ENCODE measurements at regions not wholly inside any gene's neighbourhood (a gene's known extent, or its start where the extent isn't known, plus 50 kb on each side); places are given as distances from the start of the nearest gene placed in this dataset.
"Not testable (repeated sequence)": the region's sequence is repeated elsewhere in the genome, so short reads cannot be mapped to it uniquely, and the experiment has no call there.

DNA sequence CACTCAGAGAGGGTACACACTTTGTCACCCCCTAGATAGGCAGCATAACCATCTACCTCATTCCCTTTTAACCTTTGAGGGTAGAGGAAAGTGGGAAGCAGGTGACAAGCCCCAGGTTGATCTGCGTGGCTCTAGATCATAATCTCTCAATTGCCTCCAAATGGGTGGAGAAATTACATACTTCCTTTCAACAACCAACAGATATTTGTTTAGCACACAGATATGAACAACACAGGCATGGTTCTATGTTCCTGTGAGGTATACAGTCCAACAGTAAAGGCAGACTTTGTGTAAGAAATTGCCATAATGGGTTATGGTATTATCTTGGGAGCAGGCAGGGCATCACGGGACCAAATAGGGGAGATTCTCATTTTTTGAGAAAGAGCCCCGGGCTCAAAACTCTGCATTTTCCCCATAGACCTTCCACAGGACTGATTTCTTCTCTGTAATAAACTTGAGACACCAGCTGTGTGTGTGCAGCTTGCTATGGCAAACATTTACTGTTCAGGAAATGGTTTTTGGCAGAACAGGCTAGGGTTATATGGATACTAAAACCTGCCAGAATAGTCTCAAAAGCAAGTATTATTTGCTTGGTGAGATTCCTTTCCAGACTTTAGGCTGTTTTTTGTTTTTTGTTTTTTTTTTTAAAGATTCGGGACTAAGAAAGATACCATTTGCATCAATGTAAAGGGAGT, 126.2 kb downstream of the CD164 start:
- Histone ChIP-seq H3K36me3 (no peaks in the 10 kb centered on the region), H3K27me3 (no peaks in the 10 kb centered on the region), H3K4me1 (ENCODE audit: low read depth) (no peaks in the 10 kb centered on the region), H3K27ac (no peak overlapping the region), H3K4me3 (no peak overlapping the region), H3K9me3 (ENCODE audit: low read depth) (no peaks in the 10 kb centered on the region)
- peak in 1 of 2 donors; percentile 25 for DNase-seq (ENCODE audit: low read depth in 1 of 2, low spot score in 1 of 2)
- TF ChIP-seq, protein P1, sequence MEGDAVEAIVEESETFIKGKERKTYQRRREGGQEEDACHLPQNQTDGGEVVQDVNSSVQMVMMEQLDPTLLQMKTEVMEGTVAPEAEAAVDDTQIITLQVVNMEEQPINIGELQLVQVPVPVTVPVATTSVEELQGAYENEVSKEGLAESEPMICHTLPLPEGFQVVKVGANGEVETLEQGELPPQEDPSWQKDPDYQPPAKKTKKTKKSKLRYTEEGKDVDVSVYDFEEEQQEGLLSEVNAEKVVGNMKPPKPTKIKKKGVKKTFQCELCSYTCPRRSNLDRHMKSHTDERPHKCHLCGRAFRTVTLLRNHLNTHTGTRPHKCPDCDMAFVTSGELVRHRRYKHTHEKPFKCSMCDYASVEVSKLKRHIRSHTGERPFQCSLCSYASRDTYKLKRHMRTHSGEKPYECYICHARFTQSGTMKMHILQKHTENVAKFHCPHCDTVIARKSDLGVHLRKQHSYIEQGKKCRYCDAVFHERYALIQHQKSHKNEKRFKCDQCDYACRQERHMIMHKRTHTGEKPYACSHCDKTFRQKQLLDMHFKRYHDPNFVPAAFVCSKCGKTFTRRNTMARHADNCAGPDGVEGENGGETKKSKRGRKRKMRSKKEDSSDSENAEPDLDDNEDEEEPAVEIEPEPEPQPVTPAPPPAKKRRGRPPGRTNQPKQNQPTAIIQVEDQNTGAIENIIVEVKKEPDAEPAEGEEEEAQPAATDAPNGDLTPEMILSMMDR (IDR thresholded peaks at IDR 0.05; ENCODE audit: low read depth, low read length): no peak

DNA sequence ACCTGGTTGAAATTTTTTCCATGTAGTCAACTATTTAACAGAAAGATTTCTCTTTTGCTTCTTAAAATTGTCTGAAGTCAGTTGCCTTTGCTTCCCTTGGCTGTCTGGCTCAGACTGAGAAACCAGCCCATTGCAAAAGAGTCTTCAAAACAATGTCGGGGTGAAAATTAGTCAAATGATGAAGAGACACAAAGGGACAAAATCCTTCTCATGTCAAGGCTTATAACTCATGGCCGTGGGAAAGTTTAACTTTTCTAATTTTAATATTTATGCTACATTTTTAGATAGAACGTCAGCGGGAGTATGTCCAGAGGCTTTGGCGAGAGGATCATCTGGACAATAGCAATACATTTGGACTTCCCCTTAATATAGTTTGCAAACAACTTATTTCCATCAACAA, 127.2 kb downstream of the CD164 start:
- H3K27ac ChIP-seq: no peak overlapping the region
- H3K27me3 ChIP-seq: no peaks in the 10 kb centered on the region
- no peaks in the 10 kb centered on the region for H3K36me3 ChIP-seq
- no peaks in the 10 kb centered on the region for H3K9me3 ChIP-seq (ENCODE audit: low read depth)
- no peak overlapping the region for H3K4me3 ChIP-seq
- H3K4me1 ChIP-seq (ENCODE audit: low read depth): no peaks in the 10 kb centered on the region
- TF ChIP-seq, protein P1 (IDR thresholded peaks at IDR 0.05; ENCODE audit: low read depth, low read length): no peak
- DNase-seq (ENCODE audit: low read depth in 1 of 2, low spot score in 1 of 2): no peak

DNA sequence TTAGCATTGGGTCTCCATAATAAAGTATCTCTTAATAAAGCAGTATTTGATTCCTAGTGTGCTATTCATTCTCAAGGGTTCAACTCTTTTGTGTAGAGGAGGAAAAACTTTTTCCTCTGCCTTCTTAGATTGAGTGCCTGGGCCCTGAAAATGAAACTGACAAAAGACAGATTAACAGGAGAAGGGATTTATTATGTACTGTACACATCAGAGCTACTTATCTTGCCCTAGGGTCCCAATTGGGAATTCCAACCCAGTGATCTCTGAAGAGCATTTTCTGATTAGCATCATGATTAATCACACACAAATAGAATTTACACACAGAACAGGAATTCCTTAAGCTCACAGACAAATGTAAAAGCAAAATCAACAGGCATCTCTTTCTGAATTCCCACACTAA, 128.9 kb downstream of the CD164 start:
- no peaks in the 10 kb centered on the region for H3K4me1 ChIP-seq (ENCODE audit: low read depth)
- H3K27ac ChIP-seq: no peak overlapping the region
- no peaks in the 10 kb centered on the region for H3K27me3 ChIP-seq
- TF ChIP-seq, protein P1 (IDR thresholded peaks at IDR 0.05; ENCODE audit: low read depth, low read length): no peak
- no peaks in the 10 kb centered on the region for H3K9me3 ChIP-seq (ENCODE audit: low read depth)
- DNase-seq (ENCODE audit: low read depth in 1 of 2, low spot score in 1 of 2): no peak
- H3K36me3 ChIP-seq: no peaks in the 10 kb centered on the region
- no peak overlapping the region for H3K4me3 ChIP-seq

DNA sequence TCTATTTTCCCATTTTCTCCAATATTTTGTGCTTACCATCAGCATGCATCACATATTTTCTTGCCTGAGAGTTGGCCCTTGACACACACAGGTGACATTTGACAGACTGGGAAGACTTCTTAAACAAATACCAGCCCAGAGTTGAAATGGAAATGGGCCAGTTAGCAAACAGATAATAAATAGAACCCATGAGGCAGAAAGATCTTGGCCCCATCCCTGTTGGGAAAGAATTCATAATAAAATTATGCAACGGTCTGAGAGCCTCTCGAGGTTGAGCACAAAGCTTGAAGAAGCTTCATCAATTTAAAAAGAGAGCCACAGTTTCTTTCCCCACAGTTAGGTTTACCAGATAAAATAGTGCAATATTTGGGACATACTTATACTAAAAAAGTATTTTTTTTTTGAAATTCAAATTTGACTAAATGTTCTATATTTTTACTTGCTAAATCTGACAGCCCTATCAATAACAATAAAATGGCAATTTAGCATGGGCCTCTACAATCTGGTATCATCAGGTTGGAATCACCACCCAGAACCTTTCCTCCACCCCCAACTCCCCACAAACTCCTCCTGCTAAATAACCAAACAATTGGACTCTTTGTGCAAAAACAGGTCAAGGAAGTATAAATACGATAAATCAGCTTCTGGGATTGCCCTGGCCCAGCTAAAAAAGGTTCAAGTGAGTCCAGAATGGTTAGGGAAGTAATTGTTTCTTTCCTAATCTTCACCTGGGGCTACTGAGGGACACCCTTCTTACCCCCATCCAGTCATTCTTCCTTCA, 129.8 kb downstream of the CD164 start:
- H3K36me3 ChIP-seq: no peaks in the 10 kb centered on the region
- no peak overlapping the region for H3K4me3 ChIP-seq
- TF ChIP-seq, protein P1 (IDR thresholded peaks at IDR 0.05; ENCODE audit: low read depth, low read length): no peak
- no peaks in the 10 kb centered on the region for H3K9me3 ChIP-seq (ENCODE audit: low read depth)
- H3K27me3 ChIP-seq: no peaks in the 10 kb centered on the region
- H3K27ac ChIP-seq: no peak overlapping the region
- no peaks in the 10 kb centered on the region for H3K4me1 ChIP-seq (ENCODE audit: low read depth)
- DNase-seq (ENCODE audit: low read depth in 1 of 2, low spot score in 1 of 2): no peak

DNA sequence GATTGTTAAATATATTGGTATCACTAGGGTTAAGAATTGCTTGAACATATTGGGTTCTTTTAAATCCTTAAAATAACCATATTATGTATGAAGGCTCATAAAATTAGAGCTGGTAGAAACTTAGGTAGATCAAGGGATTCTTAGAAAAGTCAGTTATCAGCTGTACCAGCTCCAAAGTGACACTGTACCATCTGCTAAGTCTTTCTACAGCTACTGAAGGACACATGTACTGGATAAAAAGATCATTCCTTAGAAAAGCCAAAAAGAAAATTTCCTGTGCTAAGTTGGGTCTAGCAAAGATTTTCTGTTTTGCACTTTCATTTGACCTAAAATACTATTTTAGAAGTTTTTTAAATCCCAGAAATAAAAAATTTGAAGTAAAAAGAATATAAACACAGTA, 130.4 kb downstream of the CD164 start:
- Histone ChIP-seq H3K36me3 (no peaks in the 10 kb centered on the region), H3K27me3 (no peaks in the 10 kb centered on the region), H3K27ac (no peak overlapping the region), H3K4me1 (ENCODE audit: low read depth) (no peaks in the 10 kb centered on the region), H3K4me3 (no peak overlapping the region), H3K9me3 (ENCODE audit: low read depth) (no peaks in the 10 kb centered on the region)
- TF ChIP-seq, protein P1 (IDR thresholded peaks at IDR 0.05; ENCODE audit: low read depth, low read length): no peak
- DNase-seq (ENCODE audit: low read depth in 1 of 2, low spot score in 1 of 2): no peak

DNA sequence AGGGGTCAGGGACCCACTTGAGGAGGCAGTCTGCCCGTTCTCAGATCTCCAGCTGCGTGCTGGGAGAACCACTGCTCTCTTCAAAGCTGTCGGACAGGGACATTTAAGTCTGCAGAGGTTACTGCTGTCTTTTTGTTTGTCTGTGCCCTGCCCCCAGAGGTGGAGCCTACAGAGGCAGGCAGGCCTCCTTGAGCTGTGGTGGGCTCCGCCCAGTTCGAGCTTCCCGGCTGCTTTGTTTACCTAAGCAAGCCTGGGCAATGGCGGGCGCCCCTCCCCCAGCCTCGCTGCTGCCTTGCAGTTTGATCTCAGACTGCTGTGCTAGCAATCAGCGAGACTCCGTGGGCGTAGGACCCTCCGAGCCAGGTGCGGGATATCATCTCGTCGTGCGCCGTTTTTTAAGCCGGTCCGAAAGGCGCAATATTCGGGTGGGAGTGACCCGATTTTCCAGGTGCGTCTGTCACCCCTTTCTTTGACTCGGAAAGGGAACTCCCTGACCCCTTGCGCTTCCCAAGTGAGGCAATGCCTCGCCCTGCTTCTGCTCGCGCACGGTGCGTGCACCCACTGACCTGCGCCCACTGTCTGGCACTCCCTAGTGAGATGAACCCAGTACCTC, 131.6 kb downstream of the CD164 start:
- H3K9me3 ChIP-seq (ENCODE audit: low read depth); DNase-seq (ENCODE audit: low read depth in 1 of 2, low spot score in 1 of 2); H3K27me3 ChIP-seq; H3K36me3 ChIP-seq; H3K27ac ChIP-seq; H3K4me3 ChIP-seq; H3K4me1 ChIP-seq (ENCODE audit: low read depth): not testable (repeated sequence)

Data from cardiac muscle cell (in vitro differentiated cells and primary cell).